ENCODE measurements at regions not wholly inside any gene's neighbourhood (a gene's known extent, or its start where the extent isn't known, plus 50 kb on each side); places are given as distances from the start of the nearest gene placed in this dataset.
"Not testable (repeated sequence)": the region's sequence is repeated elsewhere in the genome, so short reads cannot be mapped to it uniquely, and the experiment has no call there.

- in situ Hi-C loops (cut with HindIII; ENCODE audit: low sequenced_read_pairs): no loop called here
Observed at GRCh38 chr12:73892201-73892600, 645.4 kb upstream of the ATXN7L3B start.

GRCh38 chr12:73898645-73899044 lies 639.0 kb upstream of the ATXN7L3B start:
- in situ Hi-C loops (cut with HindIII; ENCODE audit: low sequenced_read_pairs): no loop called here

DNA sequence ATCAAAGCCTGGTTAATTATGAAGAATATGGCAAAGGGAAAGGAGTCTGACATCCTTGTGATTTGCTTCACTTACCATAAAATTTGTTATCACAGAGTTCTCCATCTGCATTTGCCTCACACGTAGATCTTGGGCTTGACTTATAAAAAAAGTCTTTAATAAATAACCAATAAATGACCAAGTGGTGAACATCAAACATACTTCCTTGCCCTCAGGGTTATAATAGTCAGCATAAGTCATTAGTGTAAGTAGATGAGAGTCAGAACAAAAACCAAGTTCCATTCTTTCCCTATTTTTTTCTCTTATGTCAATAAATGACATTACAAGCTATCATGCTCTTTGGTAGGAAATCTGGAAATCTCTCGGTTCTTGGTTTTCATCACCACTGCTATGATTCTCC lies 635.4 kb upstream of the ATXN7L3B start:
- in situ Hi-C loops (cut with HindIII; ENCODE audit: low sequenced_read_pairs): no loop called here

DNA sequence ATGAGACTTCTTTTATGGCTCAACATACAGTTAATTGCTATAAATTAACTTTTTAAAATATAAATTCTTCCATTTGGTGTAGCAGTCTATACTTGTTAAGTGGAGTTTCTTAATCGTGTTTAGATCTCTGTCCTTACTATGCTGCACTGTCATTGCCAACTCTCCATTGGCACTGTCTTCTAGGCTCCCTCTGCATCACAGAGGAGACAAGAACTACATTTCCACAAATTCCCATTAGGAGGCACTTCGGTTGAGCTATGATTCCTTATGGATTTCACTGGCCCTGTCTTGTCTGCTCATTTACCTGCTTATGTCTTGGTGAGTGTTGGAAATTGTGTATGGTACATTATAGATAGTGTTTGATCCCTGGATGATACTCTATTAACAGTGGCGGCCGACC lies 630.9 kb upstream of the ATXN7L3B start:
- in situ Hi-C loops (cut with HindIII; ENCODE audit: low sequenced_read_pairs): no loop called here

- in situ Hi-C loops (cut with HindIII; ENCODE audit: low sequenced_read_pairs): no loop called here
Observed at GRCh38 chr12:73935817-73936216, 601.8 kb upstream of the ATXN7L3B start.

DNA sequence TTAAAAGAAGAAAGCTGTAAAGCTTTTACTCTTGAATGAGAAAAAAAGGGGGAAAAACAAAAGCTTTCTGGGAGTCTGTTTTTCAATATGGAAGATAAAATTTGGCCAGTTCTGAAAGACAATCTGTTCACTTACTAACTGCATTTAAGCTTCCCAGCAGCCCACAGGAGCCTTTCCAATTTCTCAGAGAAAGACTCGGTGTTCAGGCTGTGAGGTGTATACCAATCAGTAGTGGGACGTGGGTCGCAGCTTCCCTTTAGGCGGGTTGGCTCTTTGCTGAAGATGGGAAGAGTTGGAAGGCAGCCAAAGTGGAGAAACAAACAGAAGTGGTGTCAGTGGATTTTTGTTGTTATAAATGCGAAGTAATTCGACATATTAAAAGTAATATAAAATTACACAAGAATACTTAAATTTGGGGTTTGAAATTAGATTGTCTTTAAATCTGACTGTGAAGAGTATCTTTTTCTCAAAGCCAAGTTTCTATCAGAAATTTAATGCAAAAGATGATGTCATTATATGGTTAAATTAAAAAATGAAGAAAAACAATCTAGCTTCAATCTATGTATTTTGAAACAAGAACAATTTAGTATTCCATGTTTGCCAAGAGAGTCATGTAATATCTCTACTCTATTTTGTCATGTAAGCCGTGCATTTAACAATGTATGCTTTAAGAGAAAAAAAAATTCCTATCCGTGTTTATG lies 590.2 kb upstream of the ATXN7L3B start:
- in situ Hi-C loops (cut with HindIII; ENCODE audit: low sequenced_read_pairs): no loop called here

DNA sequence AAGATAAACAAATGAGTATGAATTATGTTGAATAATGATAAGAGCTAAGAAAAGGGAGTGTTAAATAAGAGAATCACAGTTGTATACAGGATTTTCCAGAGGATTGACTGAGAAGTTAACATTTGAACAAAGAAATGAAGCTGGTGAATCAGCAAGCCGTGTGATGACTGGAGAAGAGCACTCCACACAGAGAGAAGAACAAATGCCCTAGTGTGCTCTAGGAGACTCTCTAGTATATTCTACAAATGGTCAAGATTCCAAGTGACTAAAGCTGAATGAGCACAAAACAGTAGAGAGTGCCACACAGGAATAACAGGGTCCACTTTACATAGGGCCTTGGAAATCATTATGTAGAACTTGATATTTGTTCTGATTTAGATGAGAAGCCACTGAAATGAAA lies 587.1 kb upstream of the ATXN7L3B start:
- in situ Hi-C loops (cut with HindIII; ENCODE audit: low sequenced_read_pairs): no loop called here

GRCh38 chr12:73951956-73952703 lies 585.5 kb upstream of the ATXN7L3B start:
- in situ Hi-C loops (cut with HindIII; ENCODE audit: low sequenced_read_pairs): no loop called here

GRCh38 chr12:73964641-73965040 lies 573.0 kb upstream of the ATXN7L3B start:
- in situ Hi-C loops (cut with HindIII; ENCODE audit: low sequenced_read_pairs): no loop called here

GRCh38 chr12:73973486-73973885 lies 564.1 kb upstream of the ATXN7L3B start:
- in situ Hi-C loops (cut with HindIII; ENCODE audit: low sequenced_read_pairs): no loop called here

DNA sequence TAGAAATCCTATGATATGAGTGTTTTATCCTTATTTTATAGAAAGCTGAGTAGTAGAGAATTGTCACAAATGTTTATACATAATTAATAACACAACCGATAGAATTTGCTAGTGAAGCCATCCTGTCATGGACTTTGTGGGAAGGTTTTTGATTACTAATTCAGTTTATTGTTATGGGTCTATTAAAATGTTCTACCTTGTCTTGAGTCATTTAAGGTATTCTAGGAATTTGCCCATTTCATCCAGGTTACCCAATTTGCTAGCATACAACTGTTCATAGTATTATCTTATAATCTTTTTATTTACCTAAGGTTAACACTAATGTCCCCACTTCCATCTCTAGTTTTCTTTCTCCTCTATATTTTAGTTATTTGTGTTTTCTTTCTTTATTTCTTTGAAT lies 553.1 kb upstream of the ATXN7L3B start:
- in situ Hi-C loops (cut with HindIII; ENCODE audit: low sequenced_read_pairs): no loop called here

DNA sequence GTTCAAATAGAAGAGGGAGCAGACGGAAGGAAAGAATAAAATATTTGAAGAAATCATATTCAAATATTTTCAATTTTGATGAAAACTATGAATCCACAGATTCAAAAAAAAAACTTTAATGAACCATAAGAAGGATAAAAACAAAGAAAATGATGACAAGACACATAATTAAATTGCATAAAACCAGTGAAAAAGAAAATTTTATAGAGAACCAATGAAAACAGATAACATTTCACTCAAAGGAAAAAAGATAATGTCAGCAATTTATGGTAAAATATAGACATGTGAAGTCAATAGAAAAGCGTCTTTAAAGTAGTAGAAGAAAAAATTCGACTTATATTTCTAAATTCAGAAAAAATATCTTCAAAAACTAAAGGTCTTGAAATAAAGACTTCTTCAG lies 546.5 kb upstream of the ATXN7L3B start:
- in situ Hi-C loops (cut with HindIII; ENCODE audit: low sequenced_read_pairs): no loop called here

- in situ Hi-C loops (cut with HindIII; ENCODE audit: low sequenced_read_pairs): no loop called here
Observed at GRCh38 chr12:73998894-73999293, 538.7 kb upstream of the ATXN7L3B start.

DNA sequence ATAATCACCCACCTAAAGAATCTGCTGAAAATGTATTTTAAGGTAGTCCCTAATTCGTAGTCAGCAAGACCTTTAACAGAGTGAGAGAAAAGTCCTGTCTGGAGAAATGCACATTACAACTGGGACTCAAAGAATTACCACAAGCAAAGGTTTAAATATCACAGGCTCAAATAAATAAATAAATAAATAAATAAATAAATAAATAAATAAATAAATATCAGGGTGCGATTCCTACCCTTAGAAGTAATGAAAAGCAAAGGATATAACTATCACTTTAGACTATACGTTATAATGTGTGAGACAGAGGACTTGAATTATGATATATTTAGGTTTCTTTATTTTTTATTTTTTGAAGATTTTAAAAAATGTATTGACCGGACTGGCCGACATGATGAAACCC lies 522.5 kb upstream of the ATXN7L3B start:
- in situ Hi-C loops (cut with HindIII; ENCODE audit: low sequenced_read_pairs): no loop called here

GRCh38 chr12:74016324-74016723 lies 521.3 kb upstream of the ATXN7L3B start:
- in situ Hi-C loops (cut with HindIII; ENCODE audit: low sequenced_read_pairs): not testable (repeated sequence)

- in situ Hi-C loops (cut with HindIII; ENCODE audit: low sequenced_read_pairs): no loop called here
Observed at GRCh38 chr12:74018849-74019248, 518.8 kb upstream of the ATXN7L3B start.

GRCh38 chr12:74021937-74022336 lies 515.7 kb upstream of the ATXN7L3B start:
- in situ Hi-C loops (cut with HindIII; ENCODE audit: low sequenced_read_pairs): no loop called here

DNA sequence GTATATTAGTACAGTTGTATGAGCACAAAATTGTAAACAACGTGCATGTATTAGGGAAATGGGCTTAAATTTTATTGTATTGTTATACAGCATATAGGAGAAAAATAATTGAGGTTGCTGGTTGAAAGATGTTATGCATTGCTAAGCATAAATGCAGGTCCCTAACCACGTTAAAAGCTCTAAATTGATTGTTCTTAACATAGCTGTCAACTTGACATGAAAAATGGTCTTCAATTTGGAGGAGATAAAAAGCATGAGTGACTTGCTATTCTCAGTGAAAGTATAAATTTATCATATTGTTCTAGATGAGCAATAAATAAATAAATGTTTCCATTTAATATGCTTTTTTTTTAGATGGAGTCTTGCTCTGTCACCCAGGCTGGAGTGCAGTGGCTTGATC lies 506.6 kb upstream of the ATXN7L3B start:
- in situ Hi-C loops (cut with HindIII; ENCODE audit: low sequenced_read_pairs): no loop called here

- in situ Hi-C loops (cut with HindIII; ENCODE audit: low sequenced_read_pairs): no loop called here
Observed at GRCh38 chr12:74033531-74033930, 504.1 kb upstream of the ATXN7L3B start.

- in situ Hi-C loops (cut with HindIII; ENCODE audit: low sequenced_read_pairs): not testable (repeated sequence)
Observed at GRCh38 chr12:74039138-74039537, 498.5 kb upstream of the ATXN7L3B start.

DNA sequence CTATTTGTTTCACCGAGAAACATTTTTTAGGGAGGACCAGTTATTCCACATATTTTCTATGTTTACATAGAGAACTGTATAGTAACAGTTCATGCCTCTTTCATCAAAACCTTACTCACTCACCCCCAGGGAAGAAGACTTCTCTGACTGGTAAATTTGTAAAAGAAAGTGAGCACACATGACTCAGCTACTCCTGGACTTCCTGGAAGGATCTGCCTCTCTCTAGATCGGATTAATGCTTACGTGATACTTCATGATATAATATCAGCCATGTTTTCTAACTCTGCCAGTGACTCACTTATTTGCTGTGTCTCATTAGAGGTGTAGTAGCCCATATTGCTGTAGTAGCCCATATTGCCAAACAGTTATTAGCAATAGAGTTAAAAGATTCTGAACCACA lies 494.3 kb upstream of the ATXN7L3B start:
- in situ Hi-C loops (cut with HindIII; ENCODE audit: low sequenced_read_pairs): no loop called here

DNA sequence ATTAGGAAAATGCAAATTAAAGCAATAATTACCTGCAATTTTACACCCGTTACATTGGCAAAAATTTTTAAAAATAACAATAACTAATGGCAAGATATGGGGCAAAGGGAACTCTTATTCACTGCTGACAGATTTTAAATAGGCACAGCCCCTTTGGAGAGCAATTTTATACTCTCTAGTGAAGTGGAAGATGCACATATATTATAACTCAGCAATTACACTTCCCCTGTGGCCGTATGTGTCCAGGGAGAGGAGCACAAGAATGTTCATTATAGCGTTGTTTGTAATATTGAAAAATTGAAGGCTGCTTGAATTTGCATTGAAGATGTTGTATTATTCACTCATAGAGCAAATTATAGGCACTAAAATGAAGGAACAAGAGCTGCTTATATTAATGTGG lies 488.3 kb upstream of the ATXN7L3B start:
- in situ Hi-C loops (cut with HindIII; ENCODE audit: low sequenced_read_pairs): no loop called here

GRCh38 chr12:74051848-74052247 lies 485.8 kb upstream of the ATXN7L3B start:
- in situ Hi-C loops (cut with HindIII; ENCODE audit: low sequenced_read_pairs): no loop called here

All from DLD1 (cell line).